ENCODE measurements at regions not wholly inside any gene's neighbourhood (a gene's known extent, or its start where the extent isn't known, plus 50 kb on each side); places are given as distances from the start of the nearest gene placed in this dataset.
"Not testable (repeated sequence)": the region's sequence is repeated elsewhere in the genome, so short reads cannot be mapped to it uniquely, and the experiment has no call there.

DNA sequence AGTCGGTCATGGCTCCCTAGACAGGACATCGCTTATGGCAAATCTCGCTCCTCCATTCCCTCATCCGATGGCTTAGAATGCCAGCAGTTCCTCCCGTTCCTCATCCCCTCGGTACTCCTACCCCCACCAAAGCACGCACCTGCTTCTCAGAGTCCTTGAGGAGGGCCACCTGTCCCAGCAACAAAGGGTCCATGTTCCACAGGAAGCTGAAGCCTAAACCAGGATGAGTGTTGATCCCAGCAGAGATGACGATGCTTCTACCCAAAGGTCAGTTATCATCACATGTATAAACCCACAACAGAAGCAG lies 111.2 kb downstream of the THBS2 start:
- no peak for DNase-seq

DNA sequence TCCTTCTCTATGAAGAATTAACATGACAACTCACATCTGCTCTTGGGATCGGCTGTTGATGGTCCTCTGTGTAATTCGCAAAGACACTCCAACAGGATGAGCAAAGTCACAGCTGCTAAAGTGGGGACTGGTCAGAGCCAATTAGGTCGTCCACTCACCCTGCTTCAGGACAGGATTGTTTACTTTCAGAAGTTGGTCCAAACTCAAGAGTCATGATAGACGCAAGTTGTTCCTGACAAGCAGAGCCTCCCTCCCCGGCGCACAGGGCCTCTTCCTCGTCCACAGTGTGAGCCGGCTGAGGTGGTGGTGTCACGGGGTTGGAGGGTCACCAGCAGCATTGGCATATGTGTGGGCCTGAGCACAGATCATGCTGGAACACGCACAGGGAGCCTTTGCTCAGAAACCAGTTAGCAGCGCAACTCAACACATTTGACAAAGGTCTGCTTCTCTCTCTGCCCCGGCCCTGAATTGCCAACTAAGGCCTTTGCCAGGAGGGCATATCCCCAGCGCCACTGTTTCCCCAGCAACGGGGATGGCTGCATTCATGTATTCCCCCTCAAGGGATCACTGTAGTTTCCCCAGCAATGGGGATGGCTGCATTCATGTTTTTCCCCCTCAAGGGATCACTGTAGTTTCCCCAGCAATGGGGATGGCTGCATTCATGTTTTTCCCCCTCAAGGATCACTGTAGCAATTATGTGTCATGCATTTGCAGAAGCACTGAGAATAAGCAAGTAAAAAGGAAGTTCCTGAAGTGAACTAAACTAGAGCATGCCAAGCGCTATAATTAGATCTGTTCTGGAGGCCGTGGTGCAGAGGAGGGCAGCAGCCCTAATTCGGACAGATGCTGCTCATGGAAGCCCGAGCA lies 111.7 kb downstream of the THBS2 start:
- no peak for DNase-seq

DNA sequence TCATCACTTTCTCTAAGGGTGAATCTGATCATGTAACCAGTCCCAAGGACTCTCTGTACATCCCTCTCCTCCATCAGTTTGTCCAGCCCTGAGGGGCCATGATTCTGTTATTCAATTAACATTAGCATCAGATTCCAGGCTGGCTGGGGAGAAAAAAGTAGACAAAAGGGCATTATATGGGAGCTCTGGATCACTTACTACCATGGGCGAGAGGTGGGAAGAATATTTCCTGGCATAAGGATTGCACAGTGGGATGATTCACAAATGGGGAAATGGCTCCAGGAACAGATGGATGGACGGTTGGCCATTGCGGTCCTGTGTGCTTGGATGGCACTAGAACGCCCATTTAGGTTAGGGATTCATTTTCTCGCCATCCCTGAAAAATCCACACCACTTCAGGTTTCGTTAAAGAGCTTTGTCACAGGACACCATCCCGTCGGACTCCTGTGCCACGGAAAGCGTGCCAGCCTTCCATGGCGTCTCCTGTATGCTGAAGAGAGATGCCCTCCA lies 112.6 kb downstream of the THBS2 start:
- DNase-seq, result no peak

DNA sequence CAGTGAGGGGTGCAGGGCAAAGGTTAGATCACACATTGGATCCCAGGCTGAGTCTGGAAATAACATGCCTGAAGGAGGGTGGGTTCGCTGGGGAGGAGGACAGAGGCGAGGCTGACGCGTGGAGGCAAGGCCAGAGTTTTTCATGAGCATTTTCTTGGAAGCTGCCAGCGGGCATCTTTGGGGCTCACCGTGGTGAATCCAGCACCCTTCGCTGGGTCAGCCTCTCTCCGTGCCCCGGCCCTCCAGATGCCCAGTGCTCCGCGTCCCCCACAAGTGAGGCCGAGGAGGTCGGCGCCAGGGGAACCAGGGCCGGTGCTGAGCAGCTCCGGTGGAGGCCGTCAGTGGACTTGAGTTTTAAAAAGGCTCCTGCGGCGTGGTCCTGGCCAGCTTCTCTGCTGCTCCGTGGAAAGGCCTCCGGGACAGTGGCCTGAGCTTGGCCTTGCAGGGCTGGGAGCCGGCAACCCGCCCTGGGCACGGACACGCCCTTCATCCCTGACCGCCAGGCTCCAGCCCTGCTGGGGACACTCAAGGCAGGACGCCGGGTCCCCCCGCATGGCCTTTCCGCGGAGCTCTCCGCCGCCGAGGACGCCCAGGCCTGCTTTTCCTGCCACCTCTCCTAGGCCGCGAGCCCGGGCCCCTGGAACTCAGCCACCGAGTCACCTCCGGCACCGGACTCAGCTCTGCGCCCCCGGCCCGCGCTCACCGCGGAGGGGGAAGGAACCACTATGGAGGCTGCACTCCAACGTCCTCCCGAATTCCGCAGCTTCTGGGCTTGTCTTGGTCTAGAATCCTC lies 114.3 kb downstream of the THBS2 start:
- no peak for DNase-seq

DNA sequence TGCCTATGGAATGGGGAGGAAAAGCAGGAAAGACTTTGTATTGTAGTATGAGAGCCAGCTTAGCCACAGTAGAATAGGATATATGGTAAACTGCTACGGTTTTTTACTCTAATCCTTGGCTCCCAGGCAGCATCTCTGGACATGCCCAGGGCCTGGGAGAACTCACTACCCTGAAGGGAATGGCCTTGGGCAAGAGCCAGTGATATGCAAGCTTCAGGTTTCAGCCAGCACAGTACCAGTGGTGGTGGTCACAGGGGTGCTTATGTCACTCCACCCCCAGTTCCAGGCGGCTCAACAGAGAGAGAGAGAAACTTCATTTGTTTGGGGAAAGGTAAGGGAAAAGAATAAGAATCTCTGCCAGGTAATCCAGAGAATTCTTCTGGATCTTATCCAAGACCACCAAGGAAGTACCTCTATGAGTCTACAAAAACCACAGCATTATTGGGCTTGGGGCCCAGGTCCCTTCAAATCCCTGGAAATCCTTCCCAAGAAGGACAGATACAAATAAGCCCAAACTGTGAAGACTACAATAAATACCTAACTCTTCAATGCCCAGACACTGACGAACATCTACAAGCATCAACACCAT lies 121.2 kb downstream of the THBS2 start:
- DNase-seq, result no peak

DNA sequence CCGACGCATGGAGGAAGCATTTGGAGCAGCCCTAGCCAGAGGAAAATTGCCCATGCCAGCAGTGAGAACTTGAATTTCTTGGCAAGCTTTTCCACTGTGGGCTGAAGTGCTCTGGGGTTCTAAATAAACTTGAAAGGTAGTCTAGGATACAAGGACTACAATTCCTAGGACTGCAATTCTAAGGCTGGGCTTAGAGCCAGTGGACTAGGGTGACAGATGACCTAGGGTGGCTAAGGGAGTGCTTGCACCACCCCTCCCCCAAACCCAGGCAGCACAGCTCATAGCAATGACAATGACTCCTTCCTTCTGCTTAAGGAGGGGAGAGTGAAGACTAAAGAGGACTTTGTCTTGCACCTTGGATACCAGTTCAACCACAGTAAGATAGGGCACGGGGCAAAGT lies 122.3 kb downstream of the THBS2 start:
- no peak for DNase-seq

DNA sequence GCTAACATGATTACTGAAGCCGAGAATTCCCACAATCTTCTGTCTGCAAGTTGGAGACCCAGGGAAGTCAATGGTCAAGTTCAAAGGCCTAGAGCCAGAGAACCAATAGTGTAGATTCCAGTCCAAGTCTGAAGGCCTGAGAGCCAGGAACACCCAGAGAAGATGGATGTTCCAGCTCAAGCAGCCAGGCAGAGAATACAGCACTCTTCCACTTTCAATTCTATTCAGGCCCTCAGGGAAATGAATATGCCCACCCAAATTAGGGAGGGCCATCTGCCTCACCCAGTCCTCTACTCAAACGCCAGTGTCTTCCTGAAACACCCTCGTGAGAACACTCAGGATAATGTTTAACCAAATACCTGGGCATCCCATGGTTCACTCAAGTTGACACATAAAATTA lies 123.5 kb downstream of the THBS2 start:
- no peak for DNase-seq

DNA sequence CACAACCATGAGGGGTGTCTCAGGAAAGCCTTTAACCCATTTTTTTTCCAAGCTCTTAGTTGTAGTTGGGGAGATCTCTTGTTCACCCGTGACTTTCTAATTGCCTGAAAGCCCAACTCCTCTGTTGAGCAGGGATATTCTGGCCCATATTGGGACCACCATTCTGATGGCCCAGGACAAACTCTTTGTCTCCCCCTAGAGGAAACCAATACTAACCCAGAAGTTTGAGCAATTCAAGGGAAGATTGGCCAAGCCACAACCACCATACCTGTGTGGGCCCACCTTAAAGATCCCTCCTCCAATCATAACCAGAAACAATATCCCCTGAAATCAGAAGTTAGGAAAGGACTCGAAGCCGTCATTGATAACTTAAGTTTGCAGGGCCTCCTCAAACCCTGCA lies 132.6 kb downstream of the THBS2 start:
- DNase-seq, result no peak

DNA sequence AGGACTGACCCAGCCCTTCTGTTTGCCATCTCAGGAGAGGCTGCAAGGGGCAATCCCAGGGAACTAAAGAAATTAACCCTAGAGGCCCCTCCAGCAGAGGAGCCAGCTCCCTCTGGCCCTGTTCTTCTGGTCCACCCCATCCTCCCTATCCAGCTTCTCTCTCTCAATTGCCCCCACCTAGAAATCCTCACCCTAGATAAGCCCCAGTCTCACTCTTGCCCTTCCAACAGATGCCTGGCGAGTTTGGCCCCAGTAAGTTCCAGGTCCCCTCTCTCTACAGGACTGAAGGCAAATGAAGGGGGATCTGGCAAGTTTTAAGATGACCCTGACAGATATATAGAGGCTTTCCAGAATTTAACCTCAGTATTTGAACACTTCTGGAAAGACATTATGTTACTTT lies 134.0 kb downstream of the THBS2 start:
- no peak for DNase-seq

DNA sequence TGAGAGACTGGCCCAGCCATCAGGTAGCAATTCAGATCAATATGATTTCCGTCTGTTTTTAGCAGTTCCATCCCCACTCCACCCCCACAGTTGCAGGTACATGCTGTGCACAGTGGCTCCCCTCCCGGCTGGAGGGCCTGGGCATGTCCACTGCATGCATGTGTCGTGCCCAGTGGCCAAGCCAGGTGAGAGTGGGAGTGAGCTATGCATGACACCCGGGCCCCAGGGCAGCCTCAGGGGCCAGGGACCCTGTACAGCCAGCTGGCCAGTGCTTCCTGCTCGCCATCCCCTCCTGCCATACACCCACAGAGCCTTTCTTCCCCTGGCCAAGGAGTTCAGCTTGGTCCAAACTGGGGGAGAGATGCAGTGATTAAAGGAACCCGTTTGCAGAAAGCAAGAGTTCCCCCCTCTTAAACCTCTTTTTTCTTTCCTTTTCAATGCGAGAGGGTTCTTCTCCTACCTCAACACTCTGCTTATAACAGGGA lies 135.3 kb downstream of the THBS2 start:
- no peak for DNase-seq

DNA sequence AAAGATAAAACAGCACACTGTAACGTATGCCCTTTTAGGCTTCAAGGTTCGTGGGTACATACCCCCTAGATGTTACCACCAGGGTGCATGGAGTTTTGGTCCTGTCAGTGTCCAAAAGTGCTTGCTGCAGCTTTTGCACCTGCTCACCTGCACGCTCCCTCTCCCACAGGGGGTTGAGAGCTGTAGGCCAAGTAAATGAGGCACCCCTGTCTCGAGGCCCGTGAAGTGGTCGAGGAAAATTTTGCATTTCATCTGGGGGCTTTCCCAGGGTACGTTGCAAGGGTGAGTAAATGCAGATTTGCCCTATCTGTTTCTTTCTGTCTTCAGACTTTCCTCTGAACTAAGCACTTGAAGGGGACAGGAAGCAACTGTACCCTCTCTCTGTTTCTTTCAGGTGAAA lies 136.0 kb downstream of the THBS2 start:
- no peak for DNase-seq

DNA sequence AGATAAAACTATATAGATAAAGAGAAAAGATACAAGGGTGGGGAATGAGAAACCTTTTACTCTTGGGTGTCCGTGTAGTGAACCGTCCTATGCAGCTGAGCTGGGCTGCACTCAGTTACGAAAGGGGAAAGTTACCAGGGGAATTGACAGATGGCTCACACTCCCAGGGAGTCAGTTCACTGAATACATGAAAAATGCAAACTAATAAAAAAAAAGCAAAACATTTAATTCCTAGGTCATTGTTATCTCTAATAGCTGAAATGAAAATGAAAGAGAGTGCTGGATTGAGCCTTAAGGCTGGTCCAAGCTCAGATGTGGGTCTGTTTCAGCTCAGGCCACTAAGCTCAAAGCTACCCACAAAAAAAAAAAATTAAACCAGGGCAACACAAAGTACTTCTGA lies 138.0 kb downstream of the THBS2 start:
- DNase-seq, result no peak

DNA sequence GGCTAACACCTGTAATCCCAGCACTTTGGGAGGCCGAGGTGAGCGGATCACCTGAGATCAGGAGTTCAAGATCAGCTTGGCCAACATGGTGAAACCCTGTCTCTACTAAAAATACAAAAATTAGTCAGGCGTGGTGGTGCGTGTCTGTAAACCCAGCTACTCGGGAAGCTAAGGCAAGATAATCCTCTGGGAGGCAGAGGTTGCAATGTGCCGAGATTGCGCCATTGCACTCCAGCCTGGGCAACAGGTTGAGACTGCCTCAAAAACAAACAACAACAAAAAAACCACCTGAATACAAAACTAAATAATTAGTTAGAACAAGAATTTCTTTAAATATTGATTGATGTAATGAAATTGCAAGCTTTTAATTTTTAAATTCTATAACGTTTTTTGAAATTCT lies 139.0 kb downstream of the THBS2 start:
- not testable (repeated sequence) for DNase-seq

DNA sequence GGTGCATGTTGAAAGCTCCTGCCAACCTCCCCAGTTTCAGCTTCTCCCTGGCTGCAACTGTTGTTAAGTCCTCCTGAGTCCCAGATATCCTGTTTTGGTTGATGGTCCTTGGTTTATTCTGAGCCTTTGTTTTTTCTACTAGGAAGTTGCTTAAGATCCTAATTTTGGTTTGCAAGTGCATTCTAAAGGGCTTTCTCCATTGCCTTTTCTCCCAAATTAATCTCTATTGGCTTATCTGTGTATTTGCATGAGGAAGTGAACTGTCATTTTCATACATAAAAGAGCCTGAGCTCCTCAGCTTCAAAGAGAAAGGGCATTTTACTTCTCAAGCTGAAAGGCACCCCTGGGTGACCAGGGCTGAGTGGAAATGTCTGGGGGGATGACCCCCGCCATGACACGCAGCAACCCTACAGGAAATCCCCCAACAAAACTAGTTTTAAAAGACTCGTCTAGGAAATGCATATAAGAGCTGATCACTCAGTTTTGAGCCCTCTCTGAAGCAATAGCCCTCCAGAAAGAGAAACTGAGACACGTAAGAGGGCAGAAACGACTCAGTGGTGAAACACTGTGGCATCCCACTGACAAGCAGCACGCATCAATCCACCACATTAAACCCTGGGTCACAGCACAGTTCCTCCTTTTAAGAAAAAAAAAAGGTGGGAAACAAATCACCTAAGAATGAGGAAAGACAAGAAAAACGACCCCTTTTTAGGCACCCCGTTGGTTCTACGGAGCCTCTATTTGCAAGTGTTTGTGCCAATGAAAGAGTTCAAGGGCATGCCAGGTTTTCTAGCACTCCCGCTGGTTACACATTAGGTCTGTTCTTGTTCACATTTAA lies 140.9 kb downstream of the THBS2 start:
- DNase-seq, result no peak

DNA sequence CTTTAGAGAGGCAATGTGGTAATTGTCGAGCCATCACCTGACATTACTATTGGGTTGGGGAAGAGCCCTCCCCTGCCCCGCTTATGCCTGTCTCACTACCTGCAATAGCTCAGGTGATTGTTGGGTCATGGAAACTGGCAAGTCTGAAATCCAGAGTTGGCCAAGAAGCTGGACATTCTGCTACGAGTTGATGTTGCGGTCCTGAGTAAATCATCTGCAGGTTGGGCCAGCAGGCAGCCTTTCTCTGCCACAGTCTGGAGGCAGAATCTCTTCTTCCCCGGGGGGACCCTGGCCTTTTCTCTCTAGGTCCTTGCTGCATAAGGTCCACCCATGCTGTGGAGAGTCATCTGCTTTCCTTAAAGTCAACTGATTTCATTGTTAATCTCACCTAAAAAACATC lies 142.4 kb downstream of the THBS2 start:
- no peak for DNase-seq

DNA sequence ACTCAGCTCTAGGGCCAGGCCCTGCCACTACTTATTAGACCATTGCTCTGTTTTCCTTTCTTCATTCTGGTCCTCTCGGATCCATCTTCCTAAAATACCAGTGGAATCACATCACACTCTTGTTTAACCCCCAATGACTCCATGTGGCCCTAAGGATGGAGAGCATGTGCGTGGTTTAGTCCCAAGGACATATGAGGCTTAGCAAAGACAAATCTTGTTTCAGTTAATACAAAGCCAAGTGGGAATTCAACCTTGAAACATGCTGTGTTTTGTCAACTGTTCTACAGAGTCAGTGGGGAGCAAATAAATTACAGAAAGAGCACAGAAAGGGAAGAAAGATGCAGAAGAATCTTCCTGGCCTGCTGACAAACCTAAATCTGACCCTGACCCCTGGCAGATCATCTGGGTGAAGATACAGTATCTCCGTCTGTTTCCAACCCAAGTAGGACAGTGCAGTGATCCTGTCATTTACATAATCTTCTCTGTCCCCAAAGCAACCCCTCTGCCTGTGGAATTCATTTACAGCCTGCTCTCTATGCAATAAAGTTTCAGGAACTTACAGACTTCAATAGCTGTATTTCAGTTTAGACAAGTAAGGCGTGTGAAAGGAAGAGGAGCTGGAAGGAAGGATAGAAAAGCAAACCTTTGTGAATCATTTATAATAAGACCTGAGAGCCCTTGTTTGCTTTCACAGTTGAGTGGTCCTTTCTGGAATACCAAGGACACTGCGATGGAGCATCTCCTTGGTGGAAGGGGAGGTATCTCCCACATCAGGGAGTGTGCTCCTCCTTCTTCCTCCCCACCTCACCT lies 144.0 kb downstream of the THBS2 start:
- no peak for DNase-seq

DNA sequence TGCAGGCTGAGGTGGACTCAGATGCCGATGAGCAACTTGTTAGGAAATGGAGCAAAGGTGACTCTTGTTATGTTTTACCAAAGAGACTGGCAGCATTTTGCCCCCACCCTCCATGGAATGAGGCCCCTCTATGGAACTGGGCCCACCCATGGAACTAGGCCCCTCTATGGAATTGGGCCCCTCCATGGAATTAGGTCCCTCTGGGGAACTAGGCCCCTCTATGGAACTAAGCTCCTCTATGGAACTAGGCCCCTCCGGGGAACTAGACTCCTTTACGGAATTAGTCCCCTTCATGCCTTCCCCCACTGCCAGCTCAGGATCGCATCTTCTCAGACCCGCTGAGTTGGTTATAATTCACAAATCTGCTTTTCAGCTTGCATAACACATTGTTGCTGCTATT lies 144.9 kb downstream of the THBS2 start:
- DNase-seq, result no peak

DNA sequence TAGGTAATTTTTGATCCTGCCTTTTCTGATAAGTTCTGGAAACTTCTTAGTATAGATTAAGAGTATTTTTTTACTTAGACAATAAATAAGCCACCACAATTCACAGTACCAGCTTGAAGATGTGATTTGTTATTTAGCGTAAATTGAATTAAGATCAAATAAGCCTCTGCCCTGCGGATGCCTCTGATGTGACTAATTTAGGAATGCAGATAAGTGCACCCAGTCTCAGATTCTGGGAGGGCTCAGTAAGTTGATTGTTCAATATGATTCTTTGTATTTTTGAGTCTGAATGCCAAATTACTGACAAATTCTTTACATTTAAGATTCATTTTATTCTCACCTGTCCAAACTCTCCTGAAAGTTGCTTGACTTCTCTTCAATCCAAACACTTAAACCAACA lies 147.5 kb downstream of the THBS2 start:
- DNase-seq, result no peak

DNA sequence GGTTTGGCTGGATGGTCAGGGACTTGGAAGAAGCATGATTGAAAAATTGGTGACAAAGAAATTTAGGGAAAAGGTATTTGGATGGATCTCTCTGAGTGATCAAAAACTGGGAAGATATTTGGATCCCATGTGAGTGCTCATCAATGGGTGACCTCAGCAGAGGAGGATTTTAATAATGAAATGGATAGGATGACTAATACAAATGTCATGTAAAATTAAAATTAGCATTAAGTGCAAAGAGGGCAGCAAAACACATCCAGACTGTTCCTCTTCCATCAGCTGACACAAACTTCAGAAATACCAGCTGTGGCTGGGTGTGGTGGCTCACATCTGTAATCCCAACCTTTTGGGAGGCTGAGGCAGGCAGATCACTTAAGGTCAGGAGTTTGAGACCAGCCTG lies 151.7 kb downstream of the THBS2 start:
- DNase-seq, result no peak

DNA sequence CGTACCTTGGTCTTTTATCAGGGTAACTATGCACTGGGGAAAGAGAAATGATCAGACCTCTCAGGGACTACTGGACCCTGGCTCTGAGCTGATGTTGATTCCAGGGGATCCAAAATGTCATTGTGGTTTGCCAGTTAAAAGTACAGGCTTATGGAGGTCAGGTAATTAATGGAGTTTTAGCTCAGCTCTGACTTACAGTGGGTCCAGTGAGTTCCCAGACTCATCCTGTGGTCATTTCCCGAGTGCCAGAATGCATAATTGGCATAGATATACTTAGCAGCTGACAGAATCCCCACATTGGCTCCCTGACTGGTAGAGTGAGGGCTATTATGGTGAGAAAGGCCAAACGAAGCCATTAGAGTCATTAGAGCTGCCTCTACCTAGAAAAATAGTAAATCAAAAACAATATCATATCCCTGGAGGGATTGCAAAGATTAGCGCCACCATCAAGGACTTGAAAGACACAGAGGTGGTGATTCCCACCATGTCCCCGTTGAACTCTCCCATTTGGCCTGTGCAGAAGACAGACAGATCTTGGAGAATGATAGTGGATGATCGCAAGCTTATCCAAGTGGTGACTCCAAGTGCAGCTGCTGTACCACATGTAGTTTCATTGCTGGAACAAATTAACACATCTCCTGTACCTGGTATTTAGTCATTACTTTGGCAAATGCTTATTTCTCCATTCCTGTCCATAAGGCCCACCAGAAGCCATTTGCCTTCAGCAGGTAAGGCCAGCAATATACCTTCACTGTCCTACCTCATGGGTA lies 152.4 kb downstream of the THBS2 start:
- DNase-seq, result no peak

Data from NCI-H2171 (cell line).